ENCODE measurements at regions not wholly inside any gene's neighbourhood (a gene's known extent, or its start where the extent isn't known, plus 50 kb on each side); places are given as distances from the start of the nearest gene placed in this dataset.

DNA sequence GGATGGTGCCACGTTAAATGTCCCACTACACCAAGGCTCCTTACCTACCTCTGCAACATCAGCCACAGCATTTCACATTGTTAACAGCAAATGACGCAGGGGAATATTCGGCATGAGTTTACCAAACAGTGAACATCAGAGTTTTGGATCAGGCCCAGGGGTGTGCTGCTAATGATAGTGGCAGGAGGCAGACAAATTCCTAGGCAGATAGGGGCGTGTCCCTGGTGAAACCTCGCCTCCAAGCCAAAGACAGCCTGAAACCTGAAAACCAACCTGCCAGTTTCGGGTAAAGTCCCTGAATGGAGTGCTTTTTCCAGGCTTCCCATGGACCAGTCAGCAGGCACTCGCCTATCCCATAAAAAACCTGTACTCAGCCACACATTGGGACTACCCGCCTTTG lies 133.6 kb downstream of the SH3BGRL2 start:
- DNase-seq = no peak

DNA sequence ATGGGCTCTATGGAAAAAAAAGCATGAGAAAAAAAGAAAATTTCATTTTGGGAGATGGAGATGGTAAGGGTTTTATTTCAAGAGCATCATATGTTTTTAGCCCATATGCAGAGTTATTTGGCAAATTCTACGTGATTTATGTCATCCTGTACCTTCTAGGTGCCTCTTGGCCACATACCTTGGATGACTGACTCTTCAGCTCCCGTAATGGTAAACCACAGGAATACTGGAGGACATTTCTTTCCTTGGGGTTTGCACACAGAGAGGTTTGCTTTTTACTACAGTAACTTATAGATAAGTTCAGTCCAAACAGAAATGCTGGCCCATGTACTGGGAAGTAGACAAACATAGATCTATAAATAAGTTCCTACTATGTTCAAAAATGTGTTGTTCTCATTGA lies 132.2 kb downstream of the SH3BGRL2 start:
- DNase-seq = no peak

- DNase-seq = no peak
Observed at GRCh38 chr6:79762370-79762769, 131.2 kb downstream of the SH3BGRL2 start.

- no peak for DNase-seq
Observed at GRCh38 chr6:79756496-79756895, 125.4 kb downstream of the SH3BGRL2 start.

DNA sequence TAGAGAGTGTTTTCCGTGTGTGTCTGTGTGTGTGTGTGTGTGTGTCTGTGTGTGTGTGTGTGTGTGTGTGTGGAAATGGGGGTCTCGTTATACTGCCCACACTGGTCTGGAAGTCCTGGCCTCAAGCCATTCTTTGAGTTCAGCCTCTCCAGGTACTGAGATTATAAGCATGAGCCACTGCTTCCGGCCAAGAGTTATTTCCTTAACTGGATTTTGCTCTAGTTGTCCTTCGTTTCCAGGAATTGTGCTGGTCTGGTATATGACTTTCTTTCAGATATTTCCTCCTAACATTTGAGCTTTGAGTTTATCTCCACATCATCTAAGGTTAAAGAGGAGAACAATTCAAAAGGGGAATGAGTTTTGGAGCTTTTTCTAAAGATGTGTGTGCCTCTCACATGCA lies 124.8 kb downstream of the SH3BGRL2 start:
- no peak for DNase-seq
